ENCODE measurements at regions not wholly inside any gene's neighbourhood (a gene's known extent, or its start where the extent isn't known, plus 50 kb on each side); places are given as distances from the start of the nearest gene placed in this dataset.

GRCh38 chr5:42874621-42875198 is 63.0 kb upstream of the SELENOP start:
- TF ChIP-seq CTCF (conservative IDR thresholded peaks at IDR 0.05; ENCODE audit: low read depth in 2 of 2) (no peak), ETS1 (IDR thresholded peaks at IDR 0.05) (no peak), EZH2 (IDR thresholded peaks at IDR 0.05; ENCODE audit: low read depth, unreplicated experiment) (no peak), REST (IDR thresholded peaks at IDR 0.05; ENCODE audit: unreplicated experiment) (no peak), POLR2AphosphoS5 (IDR thresholded peaks at IDR 0.05; ENCODE audit: low read depth) (no peak), EZH2phosphoT487 (IDR thresholded peaks at IDR 0.05; ENCODE audit: unreplicated experiment) (no peak), CREB1 (CRISPR knock-in tag; IDR thresholded peaks at IDR 0.05; ENCODE audit: low read depth) (no peak), ZNF462 (CRISPR knock-in tag; IDR thresholded peaks at IDR 0.05) (no peak), ZNF331 (CRISPR knock-in tag; IDR thresholded peaks at IDR 0.05; ENCODE audit: low read depth) (no peak), JUNB (IDR thresholded peaks at IDR 0.05; ENCODE audit: unreplicated experiment) (no peak), STAT1 (IDR thresholded peaks at IDR 0.05; ENCODE audit: unreplicated experiment) (no peak), NANOG (IDR thresholded peaks at IDR 0.05; ENCODE audit: borderline replicate concordance) (no peak)

Measured in GM23338 (cell line).